Activated B cell treated with CpG ODN at 0.5 μM for 24 hours (primary cell): ENCODE measurements at regions not wholly inside any gene's neighbourhood (a gene's known extent, or its start where the extent isn't known, plus 50 kb on each side); places are given as distances from the start of the nearest gene placed in this dataset.
"Not testable (repeated sequence)": the region's sequence is repeated elsewhere in the genome, so short reads cannot be mapped to it uniquely, and the experiment has no call there.

Experiments
- ATAC-seq: fragments of 200-7000 bp; cut with Tn5 transposase; one replicate; pipeline ENCODE4 v1.10.0; 2021; ENCODE audit warnings: low read depth, mild to moderate bottlenecking, moderate library complexity
- CTCF ChIA-PET: fragments of 350-600 bp; sonication (Branson Sonifier 250); formaldehyde crosslinking; loops from one replicate; lab custom pipeline; 2021; ENCODE audit warnings: antibody characterized with exemption; lab: Charles Lee
- POLR2A ChIA-PET: fragments of 350-600 bp; sonication (Branson Sonifier 250); formaldehyde crosslinking; loops from one replicate; lab custom pipeline; 2021; ENCODE audit warnings: antibody characterized with exemption; lab: Charles Lee
- DNase-seq: peaks from one replicate; pipeline ENCODE4 v3.0.0; 2022
- H3K27ac Mint-ChIP-seq: one replicate; pipeline ENCODE4 v1.8.0; 2020; ENCODE audit warnings: mixed read lengths
- H3K27me3 Mint-ChIP-seq: one replicate; pipeline ENCODE4 v1.8.0; 2021; ENCODE audit warnings: mixed read lengths
- H3K36me3 Mint-ChIP-seq: one replicate; pipeline ENCODE4 v1.8.0; 2021; ENCODE audit warnings: low read depth, mixed read lengths
- H3K4me1 Mint-ChIP-seq: one replicate; pipeline ENCODE4 v1.8.0; 2021; ENCODE audit warnings: mixed read lengths
- H3K4me3 Mint-ChIP-seq: one replicate; pipeline ENCODE4 v1.8.0; 2020; ENCODE audit warnings: mild to moderate bottlenecking, mixed read lengths
- H3K9me3 Mint-ChIP-seq: one replicate; pipeline ENCODE4 v1.8.0; 2020; ENCODE audit warnings: mixed read lengths
- CTCF ChIP-seq: fragments of 200-600 bp; IDR thresholded peaks from one replicate; pipeline ENCODE4 v1.8.0; 2022; ENCODE audit warnings: antibody characterized with exemption, mild to moderate bottlenecking
- intact Hi-C: fragments of 100-400 bp; cut with micrococcal nuclease; formaldehyde crosslinking; loops from one replicate; pipeline ENCODE4 v1.15.1; 2024

DNA sequence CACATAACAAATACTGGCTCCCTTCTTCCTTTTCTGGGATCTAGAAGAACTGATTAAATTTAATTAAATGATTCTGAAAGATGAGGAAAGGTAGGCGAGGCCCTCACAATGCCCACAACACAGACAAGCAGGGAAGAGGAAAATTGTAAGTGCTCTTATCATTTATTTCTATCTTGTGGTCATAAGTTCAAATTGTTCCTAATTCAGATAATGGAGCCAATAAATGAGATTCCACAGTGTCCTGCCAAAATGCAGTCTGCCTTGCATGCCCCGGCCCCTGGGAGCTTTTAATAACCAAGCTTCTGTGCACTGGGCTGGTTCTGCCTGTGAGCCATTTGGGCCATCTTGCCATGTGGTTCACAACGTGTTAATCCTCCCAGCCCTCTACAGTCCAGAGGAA is 97.0 kb downstream of the CMC2 start:
- Mint-ChIP-seq H3K27me3 (peaks cover 15% of the 10 kb centered on the region), H3K4me3 (no peak overlapping the region), H3K27ac (no peak overlapping the region), H3K9me3 (peaks cover 4% of the 10 kb centered on the region), H3K4me1 (no peaks in the 10 kb centered on the region), H3K36me3 (no peaks in the 10 kb centered on the region)
- POLR2A ChIA-PET: no interaction called here
- intact Hi-C loops: no loop called here
- no peak for TF ChIP-seq CTCF
- DNase-seq (no peak), ATAC-seq (no peak)
- CTCF ChIA-PET: no interaction called here

- DNase-seq, H3K4me1 Mint-ChIP-seq, CTCF ChIA-PET, H3K4me3 Mint-ChIP-seq, H3K27me3 Mint-ChIP-seq, H3K9me3 Mint-ChIP-seq, ATAC-seq, POLR2A ChIA-PET, H3K27ac Mint-ChIP-seq, H3K36me3 Mint-ChIP-seq, intact Hi-C loops: not testable (repeated sequence)
Measured at GRCh38 chr16:80906169-80906568, 100.5 kb downstream of the CMC2 start.

GRCh38 chr16:80903616-80904015 is 99.2 kb upstream of the CDYL2 start:
- intact Hi-C loops: no loop called here
- no peak for TF ChIP-seq CTCF
- ATAC-seq (no peak), DNase-seq (no peak)
- Mint-ChIP-seq H3K4me3 (no peak overlapping the region), H3K27ac (no peak overlapping the region), H3K4me1 (no peaks in the 10 kb centered on the region), H3K9me3 (no peaks in the 10 kb centered on the region), H3K36me3 (no peaks in the 10 kb centered on the region), H3K27me3 (peaks cover 2% of the 10 kb centered on the region)
- ChIA-PET CTCF (no interaction called here), POLR2A (interaction anchor here (0.7 kb wide), 1 partner anchor 565 kb away, joined by 3 read pairs; no protein-coding TSS in a partner anchor)

DNA sequence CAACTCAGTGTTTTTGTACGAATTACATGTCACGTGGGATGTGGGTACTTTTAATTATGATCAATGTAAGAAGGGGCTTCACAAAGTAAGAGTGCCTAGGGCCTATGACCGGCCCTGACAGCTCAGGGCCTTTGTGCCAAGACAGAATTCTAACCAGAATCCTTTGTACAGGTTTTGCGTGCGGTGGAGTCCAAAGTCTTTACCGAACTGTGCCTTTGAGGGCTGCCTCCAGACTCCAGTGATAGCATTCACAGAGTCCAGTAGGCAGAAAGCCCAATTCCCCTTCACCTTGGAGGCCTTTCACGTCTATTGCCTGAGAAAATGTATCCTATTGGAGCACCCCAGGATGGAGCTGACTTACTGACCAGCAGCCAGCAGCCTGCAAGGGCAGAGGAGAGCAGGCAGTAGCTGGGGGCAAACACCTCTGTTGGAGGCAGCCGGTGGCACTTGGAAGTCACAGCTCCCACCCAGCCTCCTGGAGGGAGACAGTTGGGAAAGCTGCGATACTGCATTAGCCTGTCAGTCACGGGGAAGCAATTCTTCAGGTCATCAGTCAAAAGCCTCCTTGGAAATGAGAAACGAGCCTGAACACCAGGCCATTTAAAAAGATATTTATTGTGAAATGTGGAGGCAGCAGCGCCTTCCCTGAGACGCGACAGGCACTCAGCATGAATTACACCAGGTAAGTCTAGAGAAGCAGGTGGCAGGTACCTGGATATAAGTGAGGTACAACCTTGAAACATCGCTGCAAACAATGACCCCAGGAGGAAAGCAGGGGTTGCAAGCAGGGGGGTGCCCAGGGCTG is 98.1 kb upstream of the CDYL2 start:
- no peak for TF ChIP-seq CTCF
- DNase-seq (no peak), ATAC-seq (no peak)
- intact Hi-C loops: no loop called here
- POLR2A ChIA-PET: no interaction called here
- H3K27ac Mint-ChIP-seq: no peak overlapping the region
- H3K9me3 Mint-ChIP-seq: no peaks in the 10 kb centered on the region
- no peaks in the 10 kb centered on the region for H3K36me3 Mint-ChIP-seq
- CTCF ChIA-PET: no interaction called here
- H3K4me3 Mint-ChIP-seq: no peak overlapping the region
- peaks cover 2% of the 10 kb centered on the region for H3K27me3 Mint-ChIP-seq
- H3K4me1 Mint-ChIP-seq: no peaks in the 10 kb centered on the region

DNA sequence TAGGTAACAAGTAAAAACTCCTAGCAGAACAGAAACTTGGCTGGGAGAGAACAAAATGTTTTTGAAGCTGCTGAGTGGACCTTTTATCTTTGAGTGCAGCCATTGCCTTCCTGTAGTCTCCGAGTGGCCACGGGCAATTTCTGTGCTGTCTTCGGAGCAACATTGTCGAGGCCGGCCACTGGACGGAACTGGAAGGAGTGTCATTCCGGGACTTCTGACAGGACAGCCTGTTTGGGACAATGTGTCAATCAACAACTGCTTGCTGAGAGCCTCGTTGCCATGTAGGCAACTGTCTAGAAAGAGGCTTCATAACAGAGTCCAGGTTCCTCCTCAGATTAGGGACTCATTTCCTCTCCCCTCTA is 96.2 kb upstream of the CDYL2 start:
- Mint-ChIP-seq H3K27ac (no peak overlapping the region), H3K4me3 (no peak overlapping the region), H3K27me3 (peaks cover 2% of the 10 kb centered on the region), H3K9me3 (no peaks in the 10 kb centered on the region), H3K36me3 (no peaks in the 10 kb centered on the region), H3K4me1 (no peaks in the 10 kb centered on the region)
- ChIA-PET CTCF (no interaction called here), POLR2A (no interaction called here)
- intact Hi-C loops: no loop called here
- ATAC-seq: no peak
- no peak for TF ChIP-seq CTCF
- no peak for DNase-seq
